GM21381 (cell line): ENCODE measurements at regions not wholly inside any gene's neighbourhood (a gene's known extent, or its start where the extent isn't known, plus 50 kb on each side); places are given as distances from the start of the nearest gene placed in this dataset.

Experiments
- ATAC-seq: cut with Tn5 transposase; IDR thresholded peaks from one replicate; pipeline ENCODE4 v1.9.1; 2021; ENCODE audit warnings: mild to moderate bottlenecking, moderate library complexity; ENCODE audit not compliant: unreplicated experiment

GRCh38 chr3:104763007-104763406 is 603.7 kb upstream of the ALCAM start:
- ATAC-seq: no peak

- no peak for ATAC-seq
Measured at GRCh38 chr3:104764496-104764895, 602.2 kb upstream of the ALCAM start.

- no peak for ATAC-seq
Measured at GRCh38 chr3:104768886-104769285, 597.8 kb upstream of the ALCAM start.

DNA sequence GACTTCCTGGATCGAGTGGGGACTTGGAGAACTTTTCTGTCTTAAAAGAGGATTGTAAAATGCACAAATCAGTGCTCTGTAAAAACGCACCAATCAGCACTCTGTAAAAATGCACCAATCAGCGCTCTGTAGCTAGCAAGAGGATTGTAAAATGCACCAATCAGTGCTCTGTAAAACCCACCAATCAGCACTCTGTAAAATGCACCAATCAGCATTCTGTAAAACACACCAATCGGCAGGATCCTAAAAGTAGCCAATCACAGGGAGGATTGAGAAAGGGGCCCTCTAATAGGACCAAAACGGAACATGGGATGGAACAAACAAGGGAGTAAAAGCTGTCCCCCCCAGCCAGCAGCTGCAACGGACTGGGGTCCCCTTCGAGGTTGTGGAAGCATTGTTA is 587.4 kb upstream of the ALCAM start:
- ATAC-seq: no peak

GRCh38 chr3:104781112-104781511 is 585.6 kb upstream of the ALCAM start:
- ATAC-seq: no peak

- no peak for ATAC-seq
Measured at GRCh38 chr3:104785947-104786346, 580.8 kb upstream of the ALCAM start.

DNA sequence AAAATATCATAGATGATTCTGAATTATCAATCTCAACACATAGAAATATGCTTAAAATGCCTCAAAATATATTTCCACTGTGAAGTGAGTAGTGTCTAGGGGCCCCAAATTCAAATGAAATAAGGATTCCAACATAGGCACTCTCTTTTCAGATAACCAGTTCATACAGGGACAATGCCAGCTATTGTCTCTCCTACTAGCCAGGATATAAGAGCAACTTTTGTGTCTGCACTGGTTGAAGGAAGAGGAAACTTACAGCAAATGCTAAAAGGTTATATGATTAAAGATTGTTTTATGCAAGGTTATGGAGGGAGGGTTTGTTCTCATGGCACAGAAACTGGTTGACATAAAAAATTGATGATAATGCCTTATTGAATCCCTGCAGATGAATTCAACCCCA is 579.4 kb upstream of the ALCAM start:
- ATAC-seq: no peak

- no peak for ATAC-seq
Measured at GRCh38 chr3:104788807-104789206, 577.9 kb upstream of the ALCAM start.

GRCh38 chr3:104791331-104791730 is 575.4 kb upstream of the ALCAM start:
- no peak for ATAC-seq

DNA sequence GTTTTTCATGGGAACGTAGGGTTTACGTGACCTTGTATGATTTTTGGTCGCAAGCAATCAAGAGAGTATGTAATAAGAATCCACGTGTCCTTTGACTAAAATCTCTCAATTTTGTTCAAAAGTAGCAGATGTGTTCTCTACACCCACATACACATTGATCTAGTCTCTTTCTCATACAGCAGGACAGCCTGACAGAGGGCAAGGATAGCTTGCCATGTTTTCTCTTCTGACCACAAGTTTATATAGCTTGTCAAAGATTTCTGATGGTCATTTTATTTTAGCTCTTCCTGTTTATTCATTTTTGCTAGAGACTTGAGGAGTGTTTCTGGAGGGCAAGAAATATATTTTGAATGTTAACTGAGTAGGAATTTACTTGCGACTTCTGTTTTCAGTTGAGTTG is 570.2 kb upstream of the ALCAM start:
- ATAC-seq: no peak

- ATAC-seq: no peak
Measured at GRCh38 chr3:104805042-104805441, 561.7 kb upstream of the ALCAM start.

DNA sequence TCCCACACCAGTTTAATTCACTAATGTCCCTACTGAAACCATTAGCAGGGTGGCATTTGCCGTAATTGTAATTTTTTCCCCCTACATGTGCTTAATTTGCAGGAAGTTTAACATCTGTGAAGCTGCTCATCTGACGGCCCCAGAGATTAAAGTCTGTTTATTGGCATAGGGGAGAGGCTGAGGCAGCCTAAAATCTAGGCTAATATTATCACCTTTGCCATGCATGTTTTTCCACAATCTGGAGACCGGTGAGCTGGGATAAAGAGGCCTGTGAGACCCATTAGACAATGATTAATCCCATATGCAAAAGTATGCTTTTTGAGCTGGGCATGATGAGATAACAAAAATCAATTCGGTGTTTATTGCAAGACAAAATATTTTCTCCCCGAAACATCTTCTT is 561.2 kb upstream of the ALCAM start:
- ATAC-seq: no peak

GRCh38 chr3:104810896-104811295 is 555.8 kb upstream of the ALCAM start:
- no peak for ATAC-seq

GRCh38 chr3:104816008-104816407 is 550.7 kb upstream of the ALCAM start:
- no peak for ATAC-seq

- ATAC-seq: no peak
Measured at GRCh38 chr3:104816716-104817115, 550.0 kb upstream of the ALCAM start.

DNA sequence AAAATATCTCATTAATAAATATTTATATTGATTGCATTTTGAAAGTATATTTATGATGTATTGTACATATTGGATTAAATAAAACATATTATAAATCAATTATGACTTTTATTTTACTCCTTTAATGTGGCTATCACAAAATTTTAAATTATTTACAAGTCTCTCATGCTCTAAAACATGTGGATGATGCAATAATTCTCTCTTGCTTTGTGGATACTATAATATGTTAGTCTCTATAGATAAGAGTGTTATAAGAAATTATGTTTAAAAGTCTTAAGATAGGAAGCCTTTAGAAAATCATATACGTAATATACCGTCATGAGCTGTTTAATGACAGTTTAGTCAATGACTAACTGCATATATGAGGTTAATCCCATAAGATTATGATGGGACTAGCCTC is 547.4 kb upstream of the ALCAM start:
- ATAC-seq: no peak

- no peak for ATAC-seq
Measured at GRCh38 chr3:104820959-104821358, 545.8 kb upstream of the ALCAM start.

DNA sequence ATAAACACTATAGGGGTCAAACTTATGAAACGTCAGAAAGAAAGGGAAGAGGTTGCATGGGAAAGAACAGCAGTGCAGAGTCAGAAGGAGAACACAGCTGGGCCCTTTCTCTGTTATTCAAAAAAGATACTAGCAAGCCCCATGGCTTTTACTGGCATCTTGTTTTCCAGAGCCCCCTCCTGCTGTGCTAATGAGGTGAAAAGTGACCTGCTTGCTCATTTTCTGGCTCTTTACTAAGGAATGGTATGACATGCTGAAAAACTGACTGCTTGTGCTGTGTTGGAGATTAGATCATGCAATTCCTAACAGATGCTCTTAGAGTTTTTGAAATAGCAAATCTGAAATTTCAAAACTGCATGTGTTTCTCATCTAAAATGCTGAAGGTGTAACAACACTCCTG is 541.6 kb upstream of the ALCAM start:
- ATAC-seq: no peak

GRCh38 chr3:104831071-104831470 is 535.6 kb upstream of the ALCAM start:
- ATAC-seq: no peak

DNA sequence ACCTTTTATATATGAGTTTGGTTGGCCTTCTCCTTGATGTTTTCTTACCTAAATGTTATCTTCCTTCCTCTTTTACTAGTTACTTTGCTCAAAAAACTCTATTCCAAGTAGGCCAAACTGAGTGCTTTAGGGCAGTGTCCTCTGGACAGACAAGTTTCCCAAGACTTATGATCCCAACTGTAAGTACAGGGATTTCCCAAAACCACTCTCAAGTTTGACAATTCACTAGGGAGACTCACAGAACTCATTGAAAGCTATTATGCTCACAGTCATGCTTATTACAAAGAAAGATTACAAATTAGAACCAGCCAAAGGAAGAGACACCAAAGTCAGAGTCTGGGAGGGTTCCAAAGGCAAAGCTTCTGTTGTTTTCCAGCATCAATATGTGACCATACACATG is 534.2 kb upstream of the ALCAM start:
- ATAC-seq: no peak

DNA sequence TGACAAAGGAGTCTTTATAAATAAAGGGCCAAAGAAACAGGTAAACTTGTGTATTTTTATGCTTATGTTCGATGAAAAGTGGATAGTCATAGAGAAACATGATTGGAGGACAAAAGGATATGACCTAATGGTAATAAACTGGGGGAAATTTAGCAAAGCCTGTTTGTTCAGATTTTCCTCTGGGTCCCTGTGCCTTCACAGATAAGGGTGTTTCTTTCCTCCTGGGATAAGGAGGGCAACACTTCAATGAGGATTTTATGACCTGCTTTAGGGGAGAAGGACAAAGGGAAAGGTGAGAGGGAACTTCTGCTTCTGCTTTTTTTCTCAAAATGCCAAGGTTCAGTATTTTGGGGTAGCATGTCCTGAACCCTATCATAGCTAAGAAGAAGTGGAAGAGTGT is 531.3 kb upstream of the ALCAM start:
- no peak for ATAC-seq

DNA sequence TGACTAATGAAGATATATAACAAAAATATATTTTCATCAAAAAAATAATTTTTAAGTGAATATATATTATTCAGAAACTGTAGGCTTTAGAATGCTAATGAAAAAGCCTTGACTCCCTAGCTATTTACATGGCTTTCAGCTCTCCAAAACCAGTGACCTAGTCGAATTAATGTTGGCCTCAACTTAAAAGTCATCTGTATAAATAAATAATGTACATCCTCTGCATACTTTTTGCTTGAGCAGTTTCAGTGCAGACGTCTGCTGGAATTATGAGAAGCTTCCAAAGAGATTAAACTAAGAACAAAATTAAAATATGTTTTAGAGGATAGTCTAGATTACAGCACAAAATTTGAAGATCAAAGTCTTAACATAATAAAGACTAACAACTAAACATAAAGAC is 520.4 kb upstream of the ALCAM start:
- no peak for ATAC-seq

- no peak for ATAC-seq
Measured at GRCh38 chr3:104849070-104849469, 517.6 kb upstream of the ALCAM start.

DNA sequence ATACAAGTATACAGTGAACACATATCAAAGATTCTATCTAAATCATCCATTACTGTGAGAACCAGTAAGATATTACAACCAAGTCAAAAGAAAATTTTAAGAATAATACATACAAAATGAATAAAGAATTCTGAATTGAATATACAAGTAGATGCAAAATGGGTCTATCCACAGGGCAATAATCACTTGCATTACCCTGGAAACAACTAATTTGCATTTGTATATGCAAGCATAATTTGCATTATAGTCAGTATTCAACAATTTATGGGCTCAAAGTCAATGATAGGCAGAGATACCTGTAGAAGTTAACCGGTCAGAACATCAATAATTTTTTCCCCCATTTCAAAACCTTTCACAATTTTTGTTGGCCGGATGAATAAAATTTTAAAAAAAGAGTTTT is 512.2 kb upstream of the ALCAM start:
- ATAC-seq: no peak
